ENCODE measurements at regions not wholly inside any gene's neighbourhood (a gene's known extent, or its start where the extent isn't known, plus 50 kb on each side); places are given as distances from the start of the nearest gene placed in this dataset.

DNA sequence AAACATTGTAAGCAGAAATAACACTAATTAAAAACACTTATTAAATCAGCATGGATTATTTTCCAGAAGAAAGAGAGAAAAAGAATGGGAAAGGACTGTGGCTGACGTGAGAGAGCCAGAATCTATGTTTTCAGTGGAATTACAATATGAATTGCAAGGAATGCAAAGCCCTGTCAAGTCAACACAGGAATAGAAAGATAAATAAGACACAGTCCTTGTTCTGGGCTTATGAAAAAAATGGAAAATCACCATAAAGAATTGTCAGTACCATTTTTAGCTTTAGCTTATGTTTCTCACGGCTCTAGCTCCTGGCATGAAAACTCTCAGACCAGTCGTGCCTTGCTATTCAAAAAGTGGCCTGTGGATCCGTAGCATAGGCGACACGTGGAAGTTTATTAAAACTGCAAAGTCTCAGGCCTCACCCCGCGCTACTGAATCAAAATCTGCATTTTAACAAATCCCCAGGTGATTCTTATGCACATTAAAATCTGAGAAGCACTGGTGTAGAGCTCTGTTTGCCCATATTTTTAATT, 549.1 kb downstream of the RPS29 start:
- Mint-ChIP-seq H3K4me3 (no peak overlapping the region), H3K27ac (no peak overlapping the region), H3K27me3 (ENCODE audit: low read depth in 3 of 3) (peaks cover 0 to 2% (median 0%) of the 10 kb centered on the region in 3 donors), H3K36me3 (no peaks in the 10 kb centered on the region), H3K9me3 (peaks cover 0 to 8% (median 1%) of the 10 kb centered on the region in 7 donors), H3K4me1 (no peaks in the 10 kb centered on the region)
- Histone ChIP-seq H3K79me2 (ENCODE audit: insufficient read depth, low read length) (no peaks in the 10 kb centered on the region), H3K36me3 (replicated peaks in 1 of 2; ENCODE audit: control insufficient read depth in 1 of 2, insufficient read depth in 2 of 2, low read length in 2 of 2) (no peaks in the 10 kb centered on the region), H3K9ac (ENCODE audit: insufficient read depth, low read length, poor library complexity, severe bottlenecking) (no peak overlapping the region), H3K4me3 (replicated peaks in 1 of 3; ENCODE audit: low read depth in 2 of 3, low read length in 3 of 3) (no peak overlapping the region), H3K27me3 (ENCODE audit: control insufficient read depth in 2 of 2, insufficient read depth in 2 of 2, low read length in 2 of 2) (no peaks in the 10 kb centered on the region), H2AFZ (ENCODE audit: insufficient read depth, low read depth, low read length, poor library complexity, severe bottlenecking) (no peak overlapping the region), H4K20me1 (ENCODE audit: insufficient read depth, low read length) (no peaks in the 10 kb centered on the region), H3K4me2 (replicated peaks; ENCODE audit: extremely low read depth, low read length, poor library complexity, severe bottlenecking) (no peak overlapping the region), H3K9me3 (replicated peaks in 1 of 2; ENCODE audit: control insufficient read depth in 1 of 2, insufficient read depth in 1 of 2, low read length in 2 of 2) (no peaks in the 10 kb centered on the region), H3K4me1 (ENCODE audit: control insufficient read depth in 1 of 2, insufficient read depth in 2 of 2, low read length in 2 of 2) (no peaks in the 10 kb centered on the region), H3K27ac (ENCODE audit: low read depth in 1 of 2, low read length in 2 of 2) (no peak overlapping the region)
- 77% methylated on average over 5 of the region's 8 CpGs for WGBS (ENCODE audit: insufficient coverage)
- TF ChIP-seq, protein P1, sequence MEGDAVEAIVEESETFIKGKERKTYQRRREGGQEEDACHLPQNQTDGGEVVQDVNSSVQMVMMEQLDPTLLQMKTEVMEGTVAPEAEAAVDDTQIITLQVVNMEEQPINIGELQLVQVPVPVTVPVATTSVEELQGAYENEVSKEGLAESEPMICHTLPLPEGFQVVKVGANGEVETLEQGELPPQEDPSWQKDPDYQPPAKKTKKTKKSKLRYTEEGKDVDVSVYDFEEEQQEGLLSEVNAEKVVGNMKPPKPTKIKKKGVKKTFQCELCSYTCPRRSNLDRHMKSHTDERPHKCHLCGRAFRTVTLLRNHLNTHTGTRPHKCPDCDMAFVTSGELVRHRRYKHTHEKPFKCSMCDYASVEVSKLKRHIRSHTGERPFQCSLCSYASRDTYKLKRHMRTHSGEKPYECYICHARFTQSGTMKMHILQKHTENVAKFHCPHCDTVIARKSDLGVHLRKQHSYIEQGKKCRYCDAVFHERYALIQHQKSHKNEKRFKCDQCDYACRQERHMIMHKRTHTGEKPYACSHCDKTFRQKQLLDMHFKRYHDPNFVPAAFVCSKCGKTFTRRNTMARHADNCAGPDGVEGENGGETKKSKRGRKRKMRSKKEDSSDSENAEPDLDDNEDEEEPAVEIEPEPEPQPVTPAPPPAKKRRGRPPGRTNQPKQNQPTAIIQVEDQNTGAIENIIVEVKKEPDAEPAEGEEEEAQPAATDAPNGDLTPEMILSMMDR (IDR thresholded peaks at IDR 0.05) = no peak
- DNase-seq = no peak
- intact Hi-C loops (cut with micrococcal nuclease) = no loop called here

DNA sequence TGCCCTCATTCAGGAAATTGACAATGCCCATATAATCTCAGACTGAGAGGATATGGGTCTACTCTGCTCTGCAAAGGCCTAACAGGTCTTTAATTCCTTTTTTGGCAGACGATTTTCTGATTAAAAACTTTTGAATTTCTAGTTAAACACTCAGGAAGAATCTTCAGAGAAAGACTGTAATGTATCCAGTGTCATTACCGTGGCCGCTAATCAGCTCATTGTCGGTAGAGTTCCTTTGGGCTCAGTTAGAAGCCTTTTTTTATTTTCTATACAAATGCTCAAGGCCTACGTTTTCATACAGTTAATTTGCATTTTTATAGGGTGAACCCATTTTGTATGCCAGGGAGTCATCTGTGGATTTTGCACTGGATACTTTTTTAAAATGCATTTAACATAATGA, 549.9 kb downstream of the RPS29 start:
- H3K27ac ChIP-seq (ENCODE audit: low read depth in 1 of 2, low read length in 2 of 2) = no peak overlapping the region
- no peaks in the 10 kb centered on the region for H4K20me1 ChIP-seq (ENCODE audit: insufficient read depth, low read length)
- TF ChIP-seq, protein P1 (IDR thresholded peaks at IDR 0.05) = no peak
- H3K4me1 ChIP-seq (ENCODE audit: control insufficient read depth in 1 of 2, insufficient read depth in 2 of 2, low read length in 2 of 2) = no peaks in the 10 kb centered on the region
- Mint-ChIP-seq H3K4me3 (no peak overlapping the region), H3K36me3 (no peaks in the 10 kb centered on the region), H3K9me3 (peaks cover 0 to 8% (median 2%) of the 10 kb centered on the region in 7 donors), H3K4me1 (no peaks in the 10 kb centered on the region), H3K27ac (no peak overlapping the region), H3K27me3 (ENCODE audit: low read depth in 3 of 3) (peaks cover 0 to 2% (median 0%) of the 10 kb centered on the region in 3 donors)
- no CpG with 5 or more reads among the region's 5 CpGs for WGBS (ENCODE audit: insufficient coverage)
- H3K27me3 ChIP-seq (ENCODE audit: control insufficient read depth in 2 of 2, insufficient read depth in 2 of 2, low read length in 2 of 2) = no peaks in the 10 kb centered on the region
- no peak overlapping the region for H3K4me2 ChIP-seq (replicated peaks; ENCODE audit: extremely low read depth, low read length, poor library complexity, severe bottlenecking)
- H3K36me3 ChIP-seq (replicated peaks in 1 of 2; ENCODE audit: control insufficient read depth in 1 of 2, insufficient read depth in 2 of 2, low read length in 2 of 2) = no peaks in the 10 kb centered on the region
- H3K9ac ChIP-seq (ENCODE audit: insufficient read depth, low read length, poor library complexity, severe bottlenecking) = no peak overlapping the region
- no peak for DNase-seq
- no peaks in the 10 kb centered on the region for H3K9me3 ChIP-seq (replicated peaks in 1 of 2; ENCODE audit: control insufficient read depth in 1 of 2, insufficient read depth in 1 of 2, low read length in 2 of 2)
- H2AFZ ChIP-seq (ENCODE audit: insufficient read depth, low read depth, low read length, poor library complexity, severe bottlenecking) = no peak overlapping the region
- no peaks in the 10 kb centered on the region for H3K79me2 ChIP-seq (ENCODE audit: insufficient read depth, low read length)
- H3K4me3 ChIP-seq (replicated peaks in 1 of 3; ENCODE audit: low read depth in 2 of 3, low read length in 3 of 3) = no peak overlapping the region
- intact Hi-C loops (cut with micrococcal nuclease) = no loop called here
